CD4-positive, alpha-beta T cell treated with Interleukin-6 for 4 hours (primary cell): ENCODE measurements at regions not wholly inside any gene's neighbourhood (a gene's known extent, or its start where the extent isn't known, plus 50 kb on each side); places are given as distances from the start of the nearest gene placed in this dataset.

Experiments
- DNase-seq: peaks from one replicate; pipeline ENCODE4 v3.0.0-alpha.2; 2020; ENCODE audit warnings: mixed read lengths

DNA sequence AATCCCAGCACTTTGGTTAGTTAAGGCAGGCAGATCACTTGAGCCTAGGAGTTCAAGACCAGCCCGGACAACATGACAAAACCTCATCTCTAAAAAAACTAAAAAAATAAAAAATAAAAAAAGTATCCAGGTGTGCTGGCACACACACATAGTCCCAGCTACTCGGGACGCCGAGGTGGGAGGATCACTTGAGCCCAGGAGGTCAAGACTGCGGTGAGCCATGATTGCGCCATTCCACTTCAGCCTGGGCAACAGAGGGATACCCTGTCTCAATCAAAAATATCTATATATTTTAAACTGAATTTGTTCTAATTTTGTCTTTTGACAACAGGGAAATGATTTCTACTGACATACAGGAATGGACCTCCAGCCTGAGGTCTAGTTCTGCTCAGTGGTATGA, 73.3 kb upstream of the MBOAT2 start:
- DNase-seq: no peak

DNA sequence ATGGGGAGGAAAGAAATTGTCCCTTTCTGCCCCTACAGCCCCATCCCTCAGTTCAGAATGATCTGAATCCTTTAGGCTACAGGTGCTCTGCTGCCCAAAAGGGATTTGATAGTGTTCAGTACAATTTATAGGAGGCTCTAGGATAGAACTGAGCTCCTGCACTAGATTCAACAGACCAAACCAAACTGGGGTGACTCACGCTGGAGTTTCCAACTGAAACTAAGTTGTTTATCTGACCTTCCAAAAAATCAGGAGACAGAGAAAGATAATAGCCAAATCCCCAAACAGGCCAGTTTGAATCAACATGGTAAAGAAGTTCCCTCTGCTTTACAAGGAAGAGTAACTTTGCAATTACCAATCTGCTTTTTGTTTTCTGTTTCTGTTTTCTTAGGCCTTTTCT, 72.7 kb upstream of the MBOAT2 start:
- no peak for DNase-seq

DNA sequence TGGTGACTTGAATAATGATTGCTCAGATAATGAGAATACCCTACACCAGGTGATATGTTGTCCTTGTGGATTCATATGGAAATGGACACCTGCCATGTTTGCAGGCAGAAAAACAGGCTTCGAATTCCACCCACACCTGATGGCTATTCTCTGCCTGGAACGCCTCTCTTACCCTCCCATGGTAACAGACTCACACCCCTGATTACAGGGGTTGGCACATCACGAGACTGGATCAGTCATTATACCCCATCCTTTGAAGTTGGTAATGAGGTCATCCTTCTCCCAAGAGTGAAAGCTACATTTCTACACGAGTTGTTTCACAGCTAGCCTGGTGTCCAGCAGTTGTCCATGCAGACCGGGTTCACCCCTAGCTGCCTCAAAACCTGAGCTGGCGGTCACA, 71.4 kb upstream of the MBOAT2 start:
- no peak for DNase-seq

- DNase-seq: no peak
These were observed 68.2 kb upstream of the MBOAT2 start for GRCh38 chr2:9071584-9072124.

- no peak for DNase-seq
These were observed 67.5 kb upstream of the MBOAT2 start for GRCh38 chr2:9071032-9071431.

- DNase-seq: no peak
These were observed 66.1 kb upstream of the MBOAT2 start for GRCh38 chr2:9069543-9069942.

GRCh38 chr2:9065901-9066300, 62.4 kb upstream of the MBOAT2 start:
- DNase-seq: no peak

DNA sequence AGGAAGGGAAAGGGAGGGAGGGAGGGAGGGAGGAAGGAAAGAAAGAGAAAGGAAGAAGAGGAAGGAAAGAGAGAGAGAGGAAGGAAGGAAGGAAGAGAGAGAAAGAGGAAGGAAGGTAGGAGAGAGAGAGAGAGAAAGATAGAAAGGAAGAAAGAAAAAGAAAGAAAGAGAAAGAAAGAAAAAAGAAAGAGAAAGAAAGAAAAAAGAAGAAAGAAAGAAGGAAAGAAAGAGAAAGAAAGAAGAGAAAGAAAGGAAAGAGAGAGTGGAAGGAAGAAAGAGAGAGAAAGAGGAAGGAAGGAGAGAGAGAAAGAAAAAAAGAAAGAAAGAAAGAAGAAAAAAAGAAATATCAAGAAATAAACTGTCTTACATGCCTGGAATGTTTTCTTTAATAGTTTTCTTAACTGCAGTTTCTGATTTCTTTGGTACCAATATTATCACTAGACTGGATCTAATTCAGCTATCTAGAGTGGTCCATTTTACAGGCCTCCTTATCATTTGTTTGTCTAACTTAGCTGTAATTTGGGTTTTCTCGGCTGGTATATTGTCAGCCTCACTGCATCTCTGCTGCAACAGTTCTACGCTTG, 59.6 kb upstream of the MBOAT2 start:
- DNase-seq: no peak

DNA sequence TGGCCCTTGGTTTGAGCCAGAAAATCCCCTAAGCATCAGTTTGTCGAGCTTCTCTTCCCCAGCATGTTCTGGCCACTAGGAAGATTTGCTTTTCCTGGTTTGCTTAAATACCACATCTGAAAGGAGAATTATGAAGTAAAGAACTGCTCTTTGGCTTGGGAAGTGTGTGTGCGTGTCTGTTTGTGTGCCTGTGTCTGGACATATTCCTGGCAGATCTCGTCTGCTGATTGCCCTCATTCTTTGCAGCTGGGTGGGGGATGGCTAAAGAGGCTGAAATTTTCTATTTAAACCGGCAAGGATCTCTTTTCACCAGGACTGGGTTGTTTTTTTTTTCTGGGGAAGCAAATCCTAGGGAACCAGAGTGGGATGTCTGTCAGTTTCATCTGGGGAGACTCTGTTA, 57.3 kb upstream of the MBOAT2 start:
- DNase-seq: no peak

GRCh38 chr2:9057939-9058761, 54.7 kb upstream of the MBOAT2 start:
- no peak for DNase-seq

GRCh38 chr2:9055471-9055870, 52.0 kb upstream of the MBOAT2 start:
- no peak for DNase-seq

DNA sequence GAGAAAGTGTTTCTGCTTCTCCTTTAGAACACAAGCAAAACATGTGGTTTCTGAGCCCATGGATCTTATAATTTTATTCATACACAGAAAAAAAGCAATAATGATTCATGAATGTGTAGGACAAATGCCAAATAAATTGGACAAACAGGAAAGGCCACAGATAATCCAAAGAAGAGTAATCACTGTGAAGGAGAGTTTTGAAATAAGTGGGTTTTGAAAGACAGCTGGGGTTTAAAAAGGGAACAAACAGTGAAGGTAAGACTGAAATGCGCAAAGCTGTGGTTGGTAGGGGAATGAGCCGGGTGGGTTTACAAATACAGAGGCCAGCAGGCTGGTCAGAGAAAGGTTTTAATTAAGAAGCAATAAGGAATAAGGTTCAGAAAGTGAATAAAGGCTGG, 50.0 kb upstream of the MBOAT2 start:
- DNase-seq: no peak
